ENCODE measurements at regions not wholly inside any gene's neighbourhood (a gene's known extent, or its start where the extent isn't known, plus 50 kb on each side); places are given as distances from the start of the nearest gene placed in this dataset.

GRCh38 chr2:3073041-3073595, 304.5 kb downstream of the EIPR1 start:
- TF ChIP-seq CTCF (IDR thresholded peaks at IDR 0.05) (no peak), POLR2A (IDR thresholded peaks at IDR 0.05) (no peak)
